Caki2 (cell line): ENCODE measurements at regions not wholly inside any gene's neighbourhood (a gene's known extent, or its start where the extent isn't known, plus 50 kb on each side); places are given as distances from the start of the nearest gene placed in this dataset.
A peak's percentile ranks its signal among the peaks of the same experiment; 100 is the strongest.

Source experiments
- DNase-seq: peaks from one replicate; pipeline ENCODE4 v3.0.0-alpha.2; 2015; ENCODE audit warnings: low read depth
- in situ Hi-C: cut with HindIII; loops from 2 replicates; pipeline ENCODE4 v1.10.0; 2016; ENCODE audit warnings: low sequenced_read_pairs, low pct_unique_long_range_greater_than_20kb, mixed read lengths

DNA sequence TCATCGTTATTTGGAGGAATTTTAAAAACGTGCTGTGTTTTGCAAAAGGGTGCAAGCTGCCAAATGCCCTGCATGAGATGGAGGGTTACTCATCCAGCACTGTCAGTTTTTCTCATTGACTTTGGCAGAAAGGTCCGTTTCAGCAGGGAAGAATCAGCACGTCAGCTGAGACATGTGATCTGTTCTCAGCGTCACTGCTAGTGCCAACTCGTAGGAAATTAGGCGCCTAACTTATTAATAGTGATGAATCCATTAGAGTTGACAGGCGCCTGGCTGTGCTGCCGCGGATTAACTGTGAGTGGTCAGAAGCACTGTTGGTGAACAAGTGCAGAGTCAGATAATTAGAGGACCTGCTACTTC is 175.5 kb upstream of the FOXQ1 start:
- in situ Hi-C loops = no loop called here
- peak; percentile 88 for DNase-seq

GRCh38 chr6:1135726-1136414 is 176.0 kb upstream of the FOXQ1 start:
- in situ Hi-C loops = no loop called here
- DNase-seq = no peak

GRCh38 chr6:1131285-1132079 is 180.4 kb upstream of the FOXQ1 start:
- DNase-seq = peak; percentile 96
- in situ Hi-C loops = no loop called here

- no peak for DNase-seq
- in situ Hi-C loops = no loop called here
Observed at GRCh38 chr6:1130709-1131108, 181.2 kb upstream of the FOXQ1 start.

DNA sequence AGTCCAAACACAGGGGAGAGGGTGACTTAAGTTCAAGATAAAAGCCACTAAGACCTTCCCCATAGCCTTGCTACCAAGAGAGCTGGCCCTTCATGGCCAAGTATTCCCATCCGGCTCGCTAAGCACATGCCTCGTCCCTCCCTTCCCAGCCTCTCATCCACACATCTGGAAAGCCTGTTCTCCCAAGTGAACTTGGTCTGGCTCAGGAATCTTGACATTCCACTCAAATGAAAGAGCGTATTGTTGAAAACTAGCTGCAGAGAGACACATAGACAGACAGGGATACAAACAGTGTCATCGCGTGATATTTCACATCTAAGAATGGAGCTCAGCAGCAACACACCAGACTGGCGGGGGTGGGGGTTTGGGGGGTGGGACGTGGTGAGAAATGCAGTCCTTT is 182.8 kb upstream of the FOXQ1 start:
- in situ Hi-C loops = no loop called here
- DNase-seq = no peak

- in situ Hi-C loops = no loop called here
- no peak for DNase-seq
Observed at GRCh38 chr6:1127597-1128288, 184.2 kb upstream of the FOXQ1 start.

DNA sequence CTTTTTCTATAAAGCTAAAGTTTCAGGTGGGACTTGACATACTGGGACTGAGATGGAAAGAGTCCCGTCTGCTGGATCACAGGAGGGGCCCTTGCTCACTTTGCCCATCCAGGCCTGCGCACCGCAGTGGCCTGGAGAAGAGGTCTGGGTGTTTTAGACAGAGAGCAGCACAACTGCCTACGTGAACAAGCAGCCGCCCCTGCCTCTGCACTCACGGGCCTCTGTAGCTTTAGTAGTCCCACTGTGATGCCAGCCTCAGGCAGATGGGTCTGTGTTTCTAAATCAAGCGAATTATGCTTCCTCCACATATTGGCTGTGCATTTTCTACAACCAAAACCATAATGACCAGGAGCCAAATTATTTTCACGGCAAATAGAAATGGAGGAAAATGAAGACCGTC is 184.8 kb upstream of the FOXQ1 start:
- in situ Hi-C loops = no loop called here
- DNase-seq = no peak

- in situ Hi-C loops = no loop called here
- DNase-seq = no peak
Observed at GRCh38 chr6:1126036-1126435, 185.9 kb upstream of the FOXQ1 start.

DNA sequence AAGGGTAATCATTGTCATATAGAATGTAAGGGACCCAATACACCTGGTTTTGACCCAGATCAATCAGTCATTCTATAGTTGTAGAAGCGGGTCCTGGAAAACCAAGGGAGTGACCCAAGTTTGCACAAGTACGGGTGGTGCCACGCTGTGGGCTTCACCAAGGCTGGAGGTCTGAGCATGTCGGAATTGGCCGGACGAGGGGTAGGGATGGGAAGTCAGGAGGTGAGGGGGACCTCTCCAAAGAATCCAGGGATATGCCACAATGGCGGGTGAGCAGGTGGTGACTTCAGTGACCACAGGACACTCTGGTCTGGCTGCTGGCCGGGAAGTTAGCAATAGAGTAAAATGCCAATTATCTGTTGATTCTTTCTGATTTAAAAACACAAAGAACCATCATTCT is 186.6 kb upstream of the FOXQ1 start:
- no peak for DNase-seq
- in situ Hi-C loops = no loop called here

DNA sequence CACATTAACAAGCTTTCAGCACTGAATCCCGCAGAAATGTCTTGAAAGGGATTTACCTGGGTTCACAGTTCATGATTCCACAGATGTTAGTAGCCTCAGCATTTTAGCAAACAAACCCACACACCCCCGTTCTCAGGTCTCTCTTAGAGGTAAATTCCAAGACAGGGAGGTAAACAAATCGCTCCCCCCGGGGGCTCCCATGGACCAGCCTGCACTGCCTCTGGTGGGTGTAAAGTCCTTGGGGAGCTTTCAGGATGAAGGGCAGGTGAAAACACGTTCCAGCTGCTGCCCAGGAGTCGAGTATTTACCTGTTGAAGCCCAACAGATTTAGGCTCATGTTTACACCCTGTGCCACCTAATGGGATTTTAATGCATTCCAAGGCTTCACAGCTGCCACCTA is 187.0 kb upstream of the FOXQ1 start:
- in situ Hi-C loops = no loop called here
- DNase-seq = no peak

DNA sequence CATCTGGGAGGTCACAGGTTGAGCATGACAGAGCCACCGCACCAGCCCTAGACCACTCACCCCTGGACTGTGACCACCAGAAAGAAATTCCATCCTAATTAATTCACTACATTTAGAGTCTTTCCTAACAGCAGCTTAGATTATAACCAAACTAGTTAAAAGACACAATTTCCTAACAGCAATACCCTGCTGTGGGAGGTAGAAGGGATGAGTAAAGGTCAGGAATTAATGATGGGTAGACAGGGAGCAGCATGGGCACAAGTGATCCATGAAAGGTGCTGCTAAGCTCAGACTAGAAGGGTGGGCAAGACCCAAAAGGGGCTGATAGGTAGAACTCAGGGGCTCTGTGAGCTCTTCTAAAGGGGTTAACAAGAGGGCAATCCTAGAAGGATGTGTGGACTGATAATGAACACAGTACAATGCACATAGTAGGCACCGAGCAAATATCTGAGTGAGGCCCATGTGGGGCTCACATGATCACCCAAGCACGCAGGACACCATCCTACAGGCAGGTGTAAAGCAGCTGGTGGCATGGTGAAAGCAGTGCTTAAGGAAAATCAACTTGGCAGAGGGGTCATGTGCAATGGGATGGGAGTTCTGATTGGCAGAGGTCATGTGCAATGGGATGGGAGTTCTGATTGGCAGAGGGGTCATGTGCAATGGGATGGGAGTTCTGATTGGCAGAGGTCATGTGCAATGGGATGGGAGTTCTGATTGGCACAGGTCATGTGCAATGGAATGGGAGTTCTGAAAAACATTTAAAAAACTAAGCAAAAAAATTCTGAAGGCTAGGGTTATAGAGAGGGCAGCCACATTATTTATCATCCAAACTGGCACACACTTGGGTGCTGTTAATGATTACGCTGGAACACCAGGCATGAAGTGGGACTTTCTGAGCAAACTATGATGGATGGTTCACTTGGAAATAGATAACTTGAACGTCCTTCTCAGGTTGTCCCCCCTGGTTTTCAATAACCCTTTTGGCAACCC is 188.2 kb upstream of the FOXQ1 start:
- DNase-seq = peak; percentile 99
- in situ Hi-C loops = no loop called here

- in situ Hi-C loops = no loop called here
- no peak for DNase-seq
Observed at GRCh38 chr6:1122083-1122482, 189.8 kb upstream of the FOXQ1 start.

GRCh38 chr6:1118287-1118647 is 193.6 kb upstream of the FOXQ1 start:
- in situ Hi-C loops = no loop called here
- DNase-seq = no peak

GRCh38 chr6:1117530-1118286 is 194.2 kb upstream of the FOXQ1 start:
- DNase-seq = no peak
- in situ Hi-C loops = no loop called here

DNA sequence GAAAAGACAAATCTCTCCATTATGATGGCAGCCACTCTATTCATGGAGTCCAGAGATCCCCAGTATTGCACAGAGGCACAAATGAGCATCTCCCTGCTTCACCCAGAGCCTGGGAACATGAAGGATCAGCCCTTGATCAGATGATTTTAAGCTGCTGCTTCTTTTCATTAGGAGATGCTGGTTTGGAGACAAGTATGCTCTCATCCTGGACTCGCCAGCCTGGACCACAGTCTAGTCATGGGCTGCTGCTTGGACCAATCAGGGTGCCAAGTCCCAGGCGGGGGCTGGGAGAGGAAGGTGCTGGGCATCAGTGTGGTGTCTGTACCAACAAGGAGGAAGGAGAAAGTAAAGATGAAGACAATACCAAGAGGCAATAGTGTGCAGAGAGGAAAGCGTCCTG is 195.7 kb upstream of the FOXQ1 start:
- DNase-seq = no peak
- in situ Hi-C loops = no loop called here

- in situ Hi-C loops = no loop called here
- DNase-seq = peak; percentile 62
Observed at GRCh38 chr6:1113916-1114540, 197.9 kb upstream of the FOXQ1 start.

DNA sequence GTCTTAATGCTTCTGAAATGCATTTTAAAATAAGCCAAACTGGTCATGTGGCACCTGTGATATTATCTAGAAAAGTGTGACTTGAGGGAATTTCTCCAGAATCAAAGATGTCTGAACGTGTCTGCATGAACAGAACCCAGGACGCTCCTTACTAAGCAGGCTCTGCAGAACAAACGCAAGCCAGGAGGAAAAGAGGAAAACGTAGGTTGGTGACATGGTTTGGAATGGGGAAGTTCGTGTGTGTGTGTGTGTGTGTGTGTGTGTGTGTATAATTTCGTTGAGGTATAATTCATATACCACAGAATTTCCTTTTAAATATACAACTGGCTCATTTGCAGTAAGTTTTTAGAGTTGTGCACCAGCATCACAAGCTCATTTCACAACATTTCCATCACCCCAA is 200.5 kb upstream of the FOXQ1 start:
- in situ Hi-C loops = no loop called here

More for the DNA sequence above, 200.5 kb upstream of the FOXQ1 start:
- DNase-seq = no peak
